Fibroblast of mammary gland (primary cell): ENCODE measurements at regions not wholly inside any gene's neighbourhood (a gene's known extent, or its start where the extent isn't known, plus 50 kb on each side); places are given as distances from the start of the nearest gene placed in this dataset.

Experiments used
- DNase-seq: peaks from one replicate; pipeline ENCODE4 v3.0.0-alpha.2; 2010; ENCODE audit warnings: low read depth
- H3K4me3 ChIP-seq: 2 replicates; pipeline ENCODE4 v1.5.1; 2011; ENCODE audit warnings: low read depth, mild to moderate bottlenecking, low read length, moderate library complexity; ENCODE audit not compliant: control insufficient read depth
- TF ChIP-seq, protein P1 (sequence below): conservative IDR thresholded peaks from 2 replicates; pipeline ENCODE4 v1.5.1; 2011; ENCODE audit warnings: low read depth, low read length, inconsistent platforms; ENCODE audit not compliant: control insufficient read depth, insufficient read depth

- no peak overlapping the region for H3K4me3 ChIP-seq
- TF ChIP-seq, protein P1, sequence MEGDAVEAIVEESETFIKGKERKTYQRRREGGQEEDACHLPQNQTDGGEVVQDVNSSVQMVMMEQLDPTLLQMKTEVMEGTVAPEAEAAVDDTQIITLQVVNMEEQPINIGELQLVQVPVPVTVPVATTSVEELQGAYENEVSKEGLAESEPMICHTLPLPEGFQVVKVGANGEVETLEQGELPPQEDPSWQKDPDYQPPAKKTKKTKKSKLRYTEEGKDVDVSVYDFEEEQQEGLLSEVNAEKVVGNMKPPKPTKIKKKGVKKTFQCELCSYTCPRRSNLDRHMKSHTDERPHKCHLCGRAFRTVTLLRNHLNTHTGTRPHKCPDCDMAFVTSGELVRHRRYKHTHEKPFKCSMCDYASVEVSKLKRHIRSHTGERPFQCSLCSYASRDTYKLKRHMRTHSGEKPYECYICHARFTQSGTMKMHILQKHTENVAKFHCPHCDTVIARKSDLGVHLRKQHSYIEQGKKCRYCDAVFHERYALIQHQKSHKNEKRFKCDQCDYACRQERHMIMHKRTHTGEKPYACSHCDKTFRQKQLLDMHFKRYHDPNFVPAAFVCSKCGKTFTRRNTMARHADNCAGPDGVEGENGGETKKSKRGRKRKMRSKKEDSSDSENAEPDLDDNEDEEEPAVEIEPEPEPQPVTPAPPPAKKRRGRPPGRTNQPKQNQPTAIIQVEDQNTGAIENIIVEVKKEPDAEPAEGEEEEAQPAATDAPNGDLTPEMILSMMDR: no peak
- no peak for DNase-seq
Measured at GRCh38 chr4:74848774-74849173, 54.5 kb upstream of the BTC start.

DNA sequence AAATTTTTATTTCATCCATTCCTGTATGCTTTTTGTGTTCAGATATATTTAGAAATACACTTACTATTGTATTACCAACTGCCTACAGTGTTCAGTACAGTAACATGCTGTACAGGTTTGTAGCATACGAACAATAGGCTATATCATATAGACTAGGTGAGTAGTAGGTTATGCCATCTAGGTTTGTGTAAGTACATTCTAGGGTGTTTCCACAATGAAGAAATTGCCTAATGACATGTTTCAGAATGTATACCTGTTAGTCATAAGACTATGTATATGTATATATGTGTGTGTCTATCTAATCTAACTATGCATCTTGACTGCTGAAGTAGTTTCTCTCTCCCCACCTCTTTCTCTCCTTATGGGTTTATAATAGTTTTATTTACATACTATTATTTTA is 51.5 kb upstream of the BTC start:
- TF ChIP-seq, protein P1: no peak
- DNase-seq: no peak

More for the DNA sequence above, 51.5 kb upstream of the BTC start:
- no peak overlapping the region for H3K4me3 ChIP-seq
